HUES6 (cell line): ENCODE measurements at regions not wholly inside any gene's neighbourhood (a gene's known extent, or its start where the extent isn't known, plus 50 kb on each side); places are given as distances from the start of the nearest gene placed in this dataset.

Experiments used
- H3K27ac ChIP-seq: 2 replicates; pipeline ENCODE4 v1.7.0; 2013; ENCODE audit warnings: low read depth, mild to moderate bottlenecking, low read length, inconsistent platforms
- H3K27me3 ChIP-seq: 2 replicates; pipeline ENCODE4 v1.6.1; 2013; ENCODE audit warnings: low read length; ENCODE audit not compliant: control insufficient read depth, insufficient read depth
- H3K36me3 ChIP-seq: 2 replicates; pipeline ENCODE4 v1.6.1; 2013; ENCODE audit warnings: low read length; ENCODE audit not compliant: control insufficient read depth, insufficient read depth
- H3K4me1 ChIP-seq: 2 replicates; pipeline ENCODE4 v1.6.1; 2013; ENCODE audit warnings: low read length; ENCODE audit not compliant: control insufficient read depth, insufficient read depth
- H3K4me3 ChIP-seq: 2 replicates; pipeline ENCODE4 v1.5.1; 2013; ENCODE audit warnings: low read depth, low read length
- H3K9ac ChIP-seq: one replicate; pipeline ENCODE4 v1.6.1; 2013; ENCODE audit warnings: mild to moderate bottlenecking, low read length
- H3K9me3 ChIP-seq: 2 replicates; pipeline ENCODE4 v1.6.1; 2013; ENCODE audit warnings: low read depth, low read length; ENCODE audit not compliant: control insufficient read depth, insufficient read depth

DNA sequence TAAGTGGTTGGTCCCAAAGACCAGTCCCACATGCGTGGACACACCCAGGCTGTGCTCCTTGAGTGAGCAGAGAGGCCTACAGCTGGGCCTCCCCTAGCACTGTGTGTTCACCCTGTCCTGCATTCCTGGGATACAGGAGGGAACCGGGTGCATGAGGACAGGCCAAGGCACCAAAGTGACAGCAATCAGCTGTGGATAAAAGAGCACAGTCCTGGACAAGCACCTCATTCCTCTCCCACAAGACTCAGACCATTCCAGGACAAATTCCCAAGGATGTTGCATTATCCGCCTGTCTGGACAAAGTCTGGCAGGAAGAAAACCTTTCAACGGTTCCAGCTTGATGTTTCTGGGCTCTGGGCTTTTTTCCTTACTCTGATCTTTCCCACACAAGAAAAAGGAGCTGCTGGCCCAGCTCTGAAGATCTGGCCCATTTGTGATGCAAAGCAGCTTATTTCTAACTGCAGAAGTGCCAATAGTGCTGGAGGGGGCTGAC, 273.2 kb downstream of the ENC1 start:
- H3K27me3 ChIP-seq: no peaks in the 10 kb centered on the region
- H3K4me1 ChIP-seq: peaks cover 8% of the 10 kb centered on the region; the same call in 1 of the 2 replicates
- no peak overlapping the region for H3K27ac ChIP-seq
- H3K9me3 ChIP-seq: no peaks in the 10 kb centered on the region
- no peak overlapping the region for H3K9ac ChIP-seq
- H3K4me3 ChIP-seq: no peak overlapping the region
- H3K36me3 ChIP-seq: no peaks in the 10 kb centered on the region

DNA sequence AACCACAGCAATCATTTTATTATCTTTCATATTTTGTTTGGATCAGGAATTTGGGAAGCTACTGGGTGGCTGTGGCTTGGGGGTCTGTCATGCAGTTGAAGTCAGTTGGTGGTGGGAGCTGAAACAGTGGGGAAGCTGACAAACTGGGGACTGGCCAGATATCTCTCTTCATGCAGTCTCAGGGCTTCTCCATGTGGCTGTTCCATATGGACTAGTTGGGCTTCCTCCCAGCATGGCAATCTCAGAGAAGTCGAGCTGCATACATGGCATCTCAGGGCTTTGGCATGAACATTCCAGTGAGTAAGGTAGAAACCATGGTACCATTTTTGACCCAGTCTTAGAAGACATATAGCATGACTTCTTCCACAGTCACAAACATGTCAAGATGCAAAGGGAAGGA, 274.8 kb downstream of the ENC1 start:
- no peaks in the 10 kb centered on the region for H3K27me3 ChIP-seq
- no peaks in the 10 kb centered on the region for H3K9me3 ChIP-seq
- H3K27ac ChIP-seq: no peak overlapping the region
- no peak overlapping the region for H3K4me3 ChIP-seq
- peaks cover 8% of the 10 kb centered on the region; the same call in 1 of the 2 replicates for H3K4me1 ChIP-seq
- no peak overlapping the region for H3K9ac ChIP-seq
- H3K36me3 ChIP-seq: no peaks in the 10 kb centered on the region

DNA sequence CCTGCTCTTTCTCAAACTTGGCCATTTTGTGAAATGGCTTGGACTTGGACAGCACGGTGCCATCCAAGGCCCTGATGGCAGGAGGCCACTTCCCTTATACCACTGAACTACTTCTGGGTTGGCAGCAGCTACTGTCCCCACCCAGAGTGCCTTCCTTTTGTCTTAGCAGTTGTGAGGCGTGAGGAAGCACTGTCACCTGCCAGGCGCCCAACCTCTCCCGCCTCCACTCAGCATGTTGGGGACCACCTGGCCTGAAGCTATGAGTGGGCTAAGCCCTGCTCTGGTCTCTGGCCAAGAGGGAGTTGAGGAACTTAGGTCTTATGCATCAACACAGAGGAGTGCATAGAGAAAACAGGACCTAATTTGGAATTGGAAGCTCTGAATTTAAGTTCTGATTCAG, 276.0 kb downstream of the ENC1 start:
- Histone ChIP-seq H3K27me3 (no peaks in the 10 kb centered on the region), H3K36me3 (no peaks in the 10 kb centered on the region), H3K27ac (no peak overlapping the region), H3K9me3 (no peaks in the 10 kb centered on the region), H3K9ac (no peak overlapping the region), H3K4me1 (peaks cover 8% of the 10 kb centered on the region; the same call in 1 of the 2 replicates), H3K4me3 (no peak overlapping the region)

GRCh38 chr5:74363603-74364205, 276.8 kb downstream of the ENC1 start:
- H3K9ac ChIP-seq: no peak overlapping the region
- peaks cover 8% of the 10 kb centered on the region; the same call in 1 of the 2 replicates for H3K4me1 ChIP-seq
- no peaks in the 10 kb centered on the region for H3K36me3 ChIP-seq
- H3K27me3 ChIP-seq: no peaks in the 10 kb centered on the region
- no peaks in the 10 kb centered on the region for H3K9me3 ChIP-seq
- H3K4me3 ChIP-seq: no peak overlapping the region
- no peak overlapping the region for H3K27ac ChIP-seq

- H3K9me3 ChIP-seq: no peaks in the 10 kb centered on the region
- H3K4me3 ChIP-seq: no peak overlapping the region
- H3K36me3 ChIP-seq: no peaks in the 10 kb centered on the region
- H3K9ac ChIP-seq: no peak overlapping the region
- H3K27me3 ChIP-seq: no peaks in the 10 kb centered on the region
- H3K4me1 ChIP-seq: no peaks in the 10 kb centered on the region
- H3K27ac ChIP-seq: no peak overlapping the region
Observed at GRCh38 chr5:74361406-74362358, 278.8 kb downstream of the ENC1 start.

GRCh38 chr5:74360535-74361210, 279.9 kb downstream of the ENC1 start:
- Histone ChIP-seq H3K27me3 (no peaks in the 10 kb centered on the region), H3K4me1 (no peaks in the 10 kb centered on the region), H3K9ac (no peak overlapping the region), H3K27ac (no peak overlapping the region), H3K36me3 (no peaks in the 10 kb centered on the region), H3K9me3 (no peaks in the 10 kb centered on the region), H3K4me3 (no peak overlapping the region)

DNA sequence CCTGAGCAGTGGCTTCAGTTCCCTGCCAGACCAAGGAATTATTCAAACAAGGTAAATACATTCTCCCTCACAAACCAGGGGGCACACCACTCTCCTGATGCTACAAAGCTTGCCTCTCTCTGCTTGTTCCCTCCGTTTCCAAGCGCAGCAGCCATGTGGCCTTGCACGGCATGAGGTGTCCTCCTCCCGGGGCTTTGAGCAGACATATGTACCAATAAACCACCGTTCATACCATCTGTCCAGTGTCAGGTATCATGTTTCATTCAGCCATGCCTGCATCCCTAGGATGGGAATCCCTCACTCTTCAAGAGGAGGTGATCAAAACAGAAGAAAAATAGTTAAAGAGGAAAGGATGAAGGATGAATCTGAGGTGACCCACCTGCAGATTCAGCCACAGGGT, 282.7 kb downstream of the ENC1 start:
- H3K9ac ChIP-seq: no peak overlapping the region
- H3K27me3 ChIP-seq: no peaks in the 10 kb centered on the region
- H3K4me3 ChIP-seq: no peak overlapping the region
- H3K36me3 ChIP-seq: no peaks in the 10 kb centered on the region
- H3K4me1 ChIP-seq: no peaks in the 10 kb centered on the region
- H3K27ac ChIP-seq: no peak overlapping the region
- H3K9me3 ChIP-seq: no peaks in the 10 kb centered on the region

DNA sequence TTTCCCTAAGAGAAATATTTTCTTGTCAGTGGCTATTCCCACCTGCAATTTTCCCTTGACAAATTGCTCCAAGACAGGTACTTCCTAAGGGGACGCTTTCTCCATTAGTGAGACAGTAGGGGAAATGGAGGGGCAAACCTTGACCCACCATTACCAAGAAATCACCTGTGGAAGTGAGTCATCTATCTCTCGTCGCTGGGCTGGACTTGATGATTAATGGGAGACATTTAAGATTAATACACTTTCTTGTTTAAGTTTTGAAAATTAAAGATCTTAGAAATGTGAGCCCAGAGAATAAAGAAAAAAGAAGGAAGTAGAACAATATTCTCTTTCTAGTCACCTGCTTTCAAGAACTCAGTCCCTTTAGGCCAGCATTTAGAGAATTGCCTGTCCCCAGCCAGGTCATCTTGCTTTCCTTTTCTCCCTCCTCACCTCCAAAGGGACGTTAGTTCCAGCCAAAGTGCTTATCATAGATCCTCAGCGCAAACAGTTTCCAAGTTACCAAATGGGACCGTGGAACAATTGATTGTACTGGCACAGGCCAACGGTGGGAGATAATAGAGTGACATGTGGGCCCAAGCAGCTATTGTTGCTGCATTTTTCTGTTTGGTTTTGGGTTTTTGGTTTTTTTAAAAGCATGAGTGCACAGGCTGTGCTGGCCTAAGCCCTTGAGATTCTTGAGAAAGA, 284.4 kb downstream of the ENC1 start:
- no peak overlapping the region for H3K27ac ChIP-seq
- H3K36me3 ChIP-seq: no peaks in the 10 kb centered on the region
- H3K27me3 ChIP-seq: no peaks in the 10 kb centered on the region
- no peak overlapping the region for H3K4me3 ChIP-seq
- H3K4me1 ChIP-seq: no peaks in the 10 kb centered on the region
- H3K9me3 ChIP-seq: peaks cover 4% of the 10 kb centered on the region
- no peak overlapping the region for H3K9ac ChIP-seq

- Histone ChIP-seq H3K4me3 (no peak overlapping the region), H3K9me3 (peaks cover 11% of the 10 kb centered on the region), H3K9ac (no peak overlapping the region), H3K36me3 (no peaks in the 10 kb centered on the region), H3K27ac (no peak overlapping the region), H3K27me3 (no peaks in the 10 kb centered on the region), H3K4me1 (no peaks in the 10 kb centered on the region)
Observed at GRCh38 chr5:74355041-74355824, 285.3 kb downstream of the ENC1 start.

- H3K36me3 ChIP-seq: no peaks in the 10 kb centered on the region
- no peak overlapping the region for H3K27ac ChIP-seq
- H3K4me3 ChIP-seq: no peak overlapping the region
- H3K4me1 ChIP-seq: no peaks in the 10 kb centered on the region
- peaks cover 13% of the 10 kb centered on the region for H3K9me3 ChIP-seq
- H3K27me3 ChIP-seq: no peaks in the 10 kb centered on the region
- H3K9ac ChIP-seq: no peak overlapping the region
Observed at GRCh38 chr5:74352256-74352655, 288.3 kb downstream of the ENC1 start.
